Erythroblast (primary cell): ENCODE measurements at regions not wholly inside any gene's neighbourhood (a gene's known extent, or its start where the extent isn't known, plus 50 kb on each side); places are given as distances from the start of the nearest gene placed in this dataset.

Experiments used
- GATA1 ChIP-seq: IDR thresholded peaks from 2 replicates; pipeline ENCODE4 v1.6.1; 2011; ENCODE audit warnings: low read depth, mild to moderate bottlenecking, control low read depth, low read length, moderate library complexity
- POLR2A ChIP-seq: IDR thresholded peaks from 2 replicates; pipeline ENCODE4 v1.6.1; 2011; ENCODE audit warnings: mild to moderate bottlenecking, low read length

- TF ChIP-seq POLR2A: no peak
- no peak for TF ChIP-seq GATA1
Observed at GRCh38 chr5:82332886-82333615, 54.9 kb upstream of the RPS23 start.
